ENCODE measurements at regions not wholly inside any gene's neighbourhood (a gene's known extent, or its start where the extent isn't known, plus 50 kb on each side); places are given as distances from the start of the nearest gene placed in this dataset.

DNA sequence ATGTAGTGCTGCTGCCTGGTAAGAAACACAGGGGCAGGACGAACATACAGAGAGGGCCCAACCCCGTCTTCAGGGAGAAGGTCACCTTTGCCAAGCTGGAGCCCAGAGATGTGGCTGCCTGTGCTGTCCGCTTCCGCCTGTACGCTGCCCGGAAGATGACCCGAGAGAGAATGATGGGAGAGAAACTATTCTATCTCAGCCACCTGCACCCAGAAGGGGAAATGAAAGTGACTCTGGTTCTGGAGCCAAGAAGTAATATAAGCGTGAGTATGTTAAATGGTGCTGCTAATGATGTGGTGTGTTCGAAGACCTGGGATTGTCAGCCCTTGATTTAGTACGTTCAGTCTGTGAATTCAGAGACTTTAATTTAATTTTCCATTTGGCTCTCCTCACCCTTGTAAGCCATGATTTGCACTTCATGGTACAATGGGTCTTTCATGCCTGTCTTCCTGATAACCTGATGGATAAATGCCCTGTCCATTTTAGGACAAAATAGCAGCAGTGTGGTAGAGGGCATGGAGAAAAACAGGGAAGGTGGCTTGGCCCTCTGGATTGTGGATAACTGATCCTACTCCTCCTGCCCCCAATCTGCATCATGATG lies 318.9 kb downstream of the SNAPC1 start:
- H3K27ac ChIP-seq, result no peak overlapping the region
- TF ChIP-seq, protein P1, sequence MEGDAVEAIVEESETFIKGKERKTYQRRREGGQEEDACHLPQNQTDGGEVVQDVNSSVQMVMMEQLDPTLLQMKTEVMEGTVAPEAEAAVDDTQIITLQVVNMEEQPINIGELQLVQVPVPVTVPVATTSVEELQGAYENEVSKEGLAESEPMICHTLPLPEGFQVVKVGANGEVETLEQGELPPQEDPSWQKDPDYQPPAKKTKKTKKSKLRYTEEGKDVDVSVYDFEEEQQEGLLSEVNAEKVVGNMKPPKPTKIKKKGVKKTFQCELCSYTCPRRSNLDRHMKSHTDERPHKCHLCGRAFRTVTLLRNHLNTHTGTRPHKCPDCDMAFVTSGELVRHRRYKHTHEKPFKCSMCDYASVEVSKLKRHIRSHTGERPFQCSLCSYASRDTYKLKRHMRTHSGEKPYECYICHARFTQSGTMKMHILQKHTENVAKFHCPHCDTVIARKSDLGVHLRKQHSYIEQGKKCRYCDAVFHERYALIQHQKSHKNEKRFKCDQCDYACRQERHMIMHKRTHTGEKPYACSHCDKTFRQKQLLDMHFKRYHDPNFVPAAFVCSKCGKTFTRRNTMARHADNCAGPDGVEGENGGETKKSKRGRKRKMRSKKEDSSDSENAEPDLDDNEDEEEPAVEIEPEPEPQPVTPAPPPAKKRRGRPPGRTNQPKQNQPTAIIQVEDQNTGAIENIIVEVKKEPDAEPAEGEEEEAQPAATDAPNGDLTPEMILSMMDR (IDR thresholded peaks at IDR 0.05), result no peak
- no peak for TF ChIP-seq ZFX (IDR thresholded peaks at IDR 0.05; ENCODE audit: borderline replicate concordance)

DNA sequence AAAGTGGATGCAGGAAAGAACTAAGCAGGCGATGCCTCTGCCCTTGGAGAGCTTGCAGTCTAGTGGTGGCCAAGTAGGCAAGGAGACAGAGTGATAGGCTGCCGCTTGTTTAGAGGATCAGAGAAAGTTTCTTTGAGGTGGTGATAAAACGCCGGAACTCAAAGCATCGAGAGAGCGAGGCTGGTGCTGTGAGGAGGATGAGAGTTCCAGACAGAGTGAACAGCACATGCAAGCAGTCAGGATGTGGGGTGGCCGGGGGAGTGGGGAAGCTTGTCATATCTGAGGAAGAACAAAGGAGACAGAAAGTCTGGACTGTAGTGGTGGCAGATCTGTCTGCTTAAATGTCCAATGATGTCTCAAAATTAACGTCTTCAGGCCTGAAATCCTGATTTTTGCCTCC lies 319.7 kb downstream of the SNAPC1 start:
- H3K27ac ChIP-seq, result no peak overlapping the region
- no peak for TF ChIP-seq ZFX (IDR thresholded peaks at IDR 0.05; ENCODE audit: borderline replicate concordance)
- TF ChIP-seq, protein P1 (IDR thresholded peaks at IDR 0.05), result no peak

DNA sequence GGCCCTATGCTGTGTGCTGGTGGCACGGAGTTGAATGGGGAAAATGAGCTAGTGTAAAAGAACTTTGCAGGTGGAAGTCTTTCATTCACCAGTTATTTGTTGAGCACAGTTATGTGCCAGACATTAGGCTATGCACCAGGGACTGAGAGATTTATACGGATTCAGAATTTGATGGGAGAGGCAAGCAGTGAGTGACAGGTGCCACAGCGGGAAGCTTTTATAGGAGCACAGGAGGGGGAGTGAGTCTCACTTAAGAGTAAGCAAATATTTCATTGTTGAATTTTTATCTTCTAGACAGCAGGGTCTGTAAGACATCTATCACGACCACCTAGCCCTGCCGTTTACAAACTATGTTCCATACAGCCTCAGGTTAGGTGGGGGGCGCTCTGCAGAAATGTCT lies 320.6 kb downstream of the SNAPC1 start:
- H3K27ac ChIP-seq, result no peak overlapping the region
- no peak for TF ChIP-seq ZFX (IDR thresholded peaks at IDR 0.05; ENCODE audit: borderline replicate concordance)
- TF ChIP-seq, protein P1 (IDR thresholded peaks at IDR 0.05), result no peak

DNA sequence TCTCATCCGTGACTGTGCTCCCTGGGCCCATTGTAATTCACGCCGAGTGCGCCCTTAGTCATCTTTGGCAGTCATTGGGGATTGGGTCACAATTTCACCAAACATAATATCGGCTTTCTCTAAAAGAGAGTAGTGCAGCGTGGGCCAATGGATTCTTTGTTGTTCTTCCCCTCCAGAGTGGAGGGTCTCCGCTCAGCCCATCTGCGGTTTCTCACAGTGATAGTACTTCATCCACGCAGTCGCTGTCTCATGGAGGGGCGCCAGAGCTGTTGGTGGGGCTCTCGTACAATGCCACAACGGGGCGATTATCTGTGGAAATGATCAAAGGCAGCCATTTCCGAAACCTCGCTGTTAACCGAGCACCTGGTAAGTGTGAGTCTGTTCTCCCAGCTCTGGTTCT lies 321.8 kb downstream of the SNAPC1 start:
- H3K27ac ChIP-seq, result no peak overlapping the region
- TF ChIP-seq, protein P1 (IDR thresholded peaks at IDR 0.05), result no peak
- TF ChIP-seq ZFX (IDR thresholded peaks at IDR 0.05; ENCODE audit: borderline replicate concordance), result no peak

DNA sequence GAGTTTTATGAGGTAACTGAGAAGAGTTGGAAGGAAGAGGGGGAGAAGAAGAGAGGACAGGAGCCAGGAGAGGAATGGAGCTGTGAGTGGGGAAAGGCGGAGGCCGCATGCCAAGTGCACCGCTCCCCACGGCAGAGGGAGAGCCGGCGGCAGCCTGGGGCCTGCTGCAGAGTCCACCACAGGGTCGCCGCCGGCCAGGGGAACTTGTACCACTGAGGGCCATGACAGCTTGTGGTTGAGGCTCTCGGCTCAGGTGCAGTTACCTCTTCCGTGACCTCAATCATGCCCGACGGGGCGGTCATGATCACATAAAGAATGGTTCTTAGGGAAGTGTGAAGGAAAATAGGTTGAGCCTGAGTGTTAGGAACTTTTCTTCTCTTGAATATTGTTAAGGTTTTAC lies 325.0 kb downstream of the SNAPC1 start:
- TF ChIP-seq, protein P1 (IDR thresholded peaks at IDR 0.05), result no peak
- no peak for TF ChIP-seq ZFX (IDR thresholded peaks at IDR 0.05; ENCODE audit: borderline replicate concordance)
- H3K27ac ChIP-seq, result no peak overlapping the region

DNA sequence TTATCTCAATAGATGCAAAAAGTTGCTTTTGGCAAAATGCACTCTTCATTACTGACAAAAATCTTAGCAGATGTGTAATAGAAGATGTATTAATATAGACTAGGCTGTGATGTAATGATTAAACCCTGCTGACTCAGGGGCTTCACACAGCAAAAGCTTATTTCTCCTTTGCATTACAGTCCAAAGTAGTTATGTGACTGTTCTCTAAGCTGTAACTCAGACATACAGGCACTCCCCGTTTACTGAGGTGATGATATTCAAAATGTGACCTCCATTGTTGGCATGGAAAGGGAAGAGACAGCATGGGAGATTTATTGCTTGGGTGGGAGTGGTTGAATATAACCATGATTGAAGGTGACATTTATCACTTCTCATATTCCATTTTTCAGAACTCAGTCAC lies 331.5 kb downstream of the SNAPC1 start:
- TF ChIP-seq ZFX (IDR thresholded peaks at IDR 0.05; ENCODE audit: borderline replicate concordance), result no peak
- TF ChIP-seq, protein P1 (IDR thresholded peaks at IDR 0.05), result no peak
- H3K27ac ChIP-seq, result no peak overlapping the region

DNA sequence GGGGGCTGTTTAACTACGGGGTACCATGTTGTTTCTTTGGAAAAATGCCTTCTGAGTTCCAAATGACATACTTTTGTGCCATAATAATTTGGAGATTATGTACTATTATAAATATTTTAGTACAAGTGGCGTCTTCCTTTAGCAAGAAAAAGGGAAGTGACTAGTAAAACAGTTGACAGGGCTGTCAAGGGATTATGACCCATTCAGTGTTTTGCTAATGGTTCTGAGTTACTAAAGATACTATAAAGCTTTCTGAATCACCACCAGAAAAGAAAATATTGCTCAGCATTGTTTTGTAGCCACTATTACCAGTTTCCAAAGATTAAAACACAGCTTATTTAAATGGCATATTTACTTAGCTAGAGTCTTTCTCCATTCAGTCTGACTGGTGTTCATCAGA lies 334.9 kb downstream of the SNAPC1 start:
- no peak for TF ChIP-seq ZFX (IDR thresholded peaks at IDR 0.05; ENCODE audit: borderline replicate concordance)
- TF ChIP-seq, protein P1 (IDR thresholded peaks at IDR 0.05), result no peak
- H3K27ac ChIP-seq, result no peak overlapping the region

Data from 22Rv1 (cell line).